ENCODE measurements at regions not wholly inside any gene's neighbourhood (a gene's known extent, or its start where the extent isn't known, plus 50 kb on each side); places are given as distances from the start of the nearest gene placed in this dataset.

GRCh38 chr11:69959461-69959860 is 118.7 kb upstream of the ANO1 start:
- Mint-ChIP-seq H3K4me1 (no peaks in the 10 kb centered on the region), H3K27me3 (ENCODE audit: low read depth in 2 of 2) (peaks cover 3 to 7% of the 10 kb centered on the region in 2 donors), H3K36me3 (no peaks in the 10 kb centered on the region), H3K27ac (no peak overlapping the region), H3K9me3 (no peaks in the 10 kb centered on the region), H3K4me3 (no peak overlapping the region)
- Histone ChIP-seq H3K27me3 (ENCODE audit: control insufficient read depth, insufficient read depth, low read length) (no peaks in the 10 kb centered on the region), H3K9me3 (ENCODE audit: control insufficient read depth, insufficient read depth, low read length) (no peaks in the 10 kb centered on the region), H3K36me3 (ENCODE audit: control insufficient read depth, insufficient read depth, low read length) (no peaks in the 10 kb centered on the region), H3K4me1 (ENCODE audit: control insufficient read depth, insufficient read depth, low read length) (no peaks in the 10 kb centered on the region), H3K27ac (ENCODE audit: low read length) (no peak overlapping the region), H3K4me3 (ENCODE audit: low read length) (no peak overlapping the region)
- intact Hi-C loops (cut with micrococcal nuclease): no loop called here
- ATAC-seq: no peak
- WGBS (ENCODE audit: insufficient coverage): 81% methylated on average over 8 of the region's 8 CpGs
- no peak for TF ChIP-seq CTCF (IDR thresholded peaks at IDR 0.05)
- no peak for DNase-seq

GRCh38 chr11:69961738-69962137 is 116.4 kb upstream of the ANO1 start:
- H3K27ac Mint-ChIP-seq: no peak overlapping the region
- intact Hi-C loops (cut with micrococcal nuclease): no loop called here
- 94% methylated on average over 11 of the region's 11 CpGs for WGBS (ENCODE audit: insufficient coverage)
- peaks cover 3 to 7% of the 10 kb centered on the region in 2 donors for H3K27me3 Mint-ChIP-seq (ENCODE audit: low read depth in 2 of 2)
- ATAC-seq: no peak
- Histone ChIP-seq H3K27ac (ENCODE audit: low read length) (no peak overlapping the region), H3K4me1 (ENCODE audit: control insufficient read depth, insufficient read depth, low read length) (no peaks in the 10 kb centered on the region), H3K9me3 (ENCODE audit: control insufficient read depth, insufficient read depth, low read length) (no peaks in the 10 kb centered on the region), H3K4me3 (ENCODE audit: low read length) (no peak overlapping the region), H3K27me3 (ENCODE audit: control insufficient read depth, insufficient read depth, low read length) (no peaks in the 10 kb centered on the region), H3K36me3 (ENCODE audit: control insufficient read depth, insufficient read depth, low read length) (no peaks in the 10 kb centered on the region)
- H3K36me3 Mint-ChIP-seq: no peaks in the 10 kb centered on the region
- no peak for TF ChIP-seq CTCF (IDR thresholded peaks at IDR 0.05)
- no peak overlapping the region for H3K4me3 Mint-ChIP-seq
- H3K4me1 Mint-ChIP-seq: no peaks in the 10 kb centered on the region
- DNase-seq: no peak
- H3K9me3 Mint-ChIP-seq: no peaks in the 10 kb centered on the region

- no peaks in the 10 kb centered on the region for H3K4me1 ChIP-seq (ENCODE audit: control insufficient read depth, insufficient read depth, low read length)
- H3K36me3 Mint-ChIP-seq: no peaks in the 10 kb centered on the region
- no peak for TF ChIP-seq CTCF (IDR thresholded peaks at IDR 0.05)
- H3K36me3 ChIP-seq (ENCODE audit: control insufficient read depth, insufficient read depth, low read length): no peaks in the 10 kb centered on the region
- H3K27ac ChIP-seq (ENCODE audit: low read length): no peak overlapping the region
- DNase-seq (no peak), ATAC-seq (no peak)
- H3K9me3 Mint-ChIP-seq: no peaks in the 10 kb centered on the region
- H3K27me3 Mint-ChIP-seq (ENCODE audit: low read depth in 2 of 2): peaks cover 3 to 7% of the 10 kb centered on the region in 2 donors
- intact Hi-C loops (cut with micrococcal nuclease): no loop called here
- no peak overlapping the region for H3K27ac Mint-ChIP-seq
- 66% methylated on average over 9 of the region's 9 CpGs for WGBS (ENCODE audit: insufficient coverage)
- H3K9me3 ChIP-seq (ENCODE audit: control insufficient read depth, insufficient read depth, low read length): no peaks in the 10 kb centered on the region
- H3K27me3 ChIP-seq (ENCODE audit: control insufficient read depth, insufficient read depth, low read length): no peaks in the 10 kb centered on the region
- no peak overlapping the region for H3K4me3 Mint-ChIP-seq
- H3K4me3 ChIP-seq (ENCODE audit: low read length): no peak overlapping the region
- H3K4me1 Mint-ChIP-seq: no peaks in the 10 kb centered on the region
Observed at GRCh38 chr11:69962152-69962551, 116.0 kb upstream of the ANO1 start.

- Mint-ChIP-seq H3K27ac (no peak overlapping the region), H3K4me3 (no peak overlapping the region), H3K36me3 (no peaks in the 10 kb centered on the region), H3K27me3 (ENCODE audit: low read depth in 2 of 2) (peaks cover 3 to 7% of the 10 kb centered on the region in 2 donors), H3K4me1 (no peaks in the 10 kb centered on the region), H3K9me3 (no peaks in the 10 kb centered on the region)
- intact Hi-C loops (cut with micrococcal nuclease): no loop called here
- 45% methylated on average over 8 of the region's 8 CpGs for WGBS (ENCODE audit: insufficient coverage)
- no peak for ATAC-seq
- TF ChIP-seq CTCF (IDR thresholded peaks at IDR 0.05): no peak
- Histone ChIP-seq H3K27me3 (ENCODE audit: control insufficient read depth, insufficient read depth, low read length) (no peaks in the 10 kb centered on the region), H3K9me3 (ENCODE audit: control insufficient read depth, insufficient read depth, low read length) (no peaks in the 10 kb centered on the region), H3K4me3 (ENCODE audit: low read length) (no peak overlapping the region), H3K27ac (ENCODE audit: low read length) (no peak overlapping the region), H3K4me1 (ENCODE audit: control insufficient read depth, insufficient read depth, low read length) (no peaks in the 10 kb centered on the region), H3K36me3 (ENCODE audit: control insufficient read depth, insufficient read depth, low read length) (no peaks in the 10 kb centered on the region)
- DNase-seq: no peak
Observed at GRCh38 chr11:69963533-69964246, 114.4 kb upstream of the ANO1 start.

Measured in natural killer cell (primary cell).